H1 (cell line): ENCODE measurements at regions not wholly inside any gene's neighbourhood (a gene's known extent, or its start where the extent isn't known, plus 50 kb on each side); places are given as distances from the start of the nearest gene placed in this dataset.

Experiments
- CTCF ChIA-PET: fragments of 300-600 bp; sonication (Branson Sonifier 250); formaldehyde crosslinking; loops from one replicate; lab custom pipeline; 2021; ENCODE audit not compliant: partially characterized antibody; lab: Charles Lee
- POLR2A ChIA-PET: fragments of 300-600 bp; sonication (Branson Sonifier 250); formaldehyde crosslinking; loops from one replicate; lab custom pipeline; 2021; ENCODE audit warnings: inconsistent platforms; ENCODE audit not compliant: partially characterized antibody; lab: Charles Lee
- DNase-seq, 2 experiments: peaks; one replicate each; pipeline versions ENCODE4 v3.0.0 to v3.0.0-alpha.2; 2010 to 2022; ENCODE audit warnings: low spot score in 2 of 2, low read depth in 1 of 2, mixed read lengths in 1 of 2
- FAIRE-seq: peaks from 2 replicates; lab custom pipeline; 2011; peaks lifted over from hg19 to GRCh38; lab: Jason Lieb, UNC
- H2AFZ ChIP-seq: 2 replicates; pipeline ENCODE4 v1.8.1; 2012; ENCODE audit warnings: low read length, inconsistent platforms
- H2AK5ac ChIP-seq: 2 replicates; pipeline ENCODE4 v1.6.1; 2013; ENCODE audit warnings: low read depth, low read length
- H2BK120ac ChIP-seq: replicated peaks from 2 replicates; pipeline ENCODE3; 2013; ENCODE audit warnings: low read depth, low read length, inconsistent platforms
- H2BK12ac ChIP-seq: 2 replicates; pipeline ENCODE4 v1.6.1; 2013; ENCODE audit warnings: low read depth, low read length
- H2BK15ac ChIP-seq: 2 replicates; pipeline ENCODE4 v1.6.1; 2013; ENCODE audit warnings: low read length
- H2BK20ac ChIP-seq: 2 replicates; pipeline ENCODE4 v1.6.1; 2013; ENCODE audit warnings: low read length
- H2BK5ac ChIP-seq: 2 replicates; pipeline ENCODE4 v1.6.1; 2013; ENCODE audit warnings: low read depth, low read length
- H3K14ac ChIP-seq: 2 replicates; pipeline ENCODE4 v1.6.1; 2013; ENCODE audit warnings: inconsistent platforms; ENCODE audit not compliant: insufficient read length
- H3K18ac ChIP-seq: 2 replicates; pipeline ENCODE4 v1.6.1; 2013; ENCODE audit warnings: low read length; ENCODE audit errors: extremely low read depth
- H3K23ac ChIP-seq: 2 replicates; pipeline ENCODE4 v1.6.1; 2013; ENCODE audit warnings: inconsistent platforms; ENCODE audit not compliant: insufficient read length
- H3K23me2 ChIP-seq: 2 replicates; pipeline ENCODE4 v1.6.1; 2013; ENCODE audit warnings: low read depth, low read length
- H3K27ac ChIP-seq: 2 replicates; pipeline ENCODE4 v1.6.1; 2011; ENCODE audit warnings: low read depth, low read length, inconsistent platforms
- H3K27me3 ChIP-seq, 4 experiments: replicated peaks in 1 of 4; 1 replicate in 1 of 4; 2 replicates in 3 of 4; pipeline versions ENCODE4 v1.6.1 to v1.8.1; 2011 to 2013; ENCODE audit warnings: low read length in 3 of 4, mild to moderate bottlenecking in 3 of 4, inconsistent platforms in 2 of 4, mixed read lengths in 2 of 4, moderate library complexity in 1 of 4; ENCODE audit not compliant: control insufficient read depth in 3 of 4, insufficient read depth in 3 of 4; ENCODE audit errors: extremely low read depth in 1 of 4
- H3K36me3 ChIP-seq, 4 experiments: 2 replicates each; pipeline versions ENCODE4 v1.6.1 to v1.8.1; 2011 to 2013; ENCODE audit warnings: mild to moderate bottlenecking in 4 of 4, low read length in 3 of 4, moderate library complexity in 2 of 4, control low read depth in 1 of 4, inconsistent platforms in 1 of 4; ENCODE audit not compliant: insufficient read depth in 4 of 4, control insufficient read depth in 2 of 4
- H3K4ac ChIP-seq: replicated peaks from 2 replicates; pipeline ENCODE3; 2013; ENCODE audit warnings: low read length, low read depth, mixed read lengths, inconsistent platforms; ENCODE audit not compliant: insufficient read length
- H3K4me1 ChIP-seq, 4 experiments: replicated peaks in 1 of 4; 1 replicate in 1 of 4; 2 replicates in 3 of 4; pipeline versions ENCODE4 v1.6.1 to v1.8.1; 2011 to 2013; ENCODE audit warnings: low read length in 3 of 4, inconsistent platforms in 2 of 4, mixed read lengths in 1 of 4; ENCODE audit not compliant: insufficient read depth in 4 of 4, control insufficient read depth in 3 of 4
- H3K4me2 ChIP-seq, 2 experiments: 2 replicates each; pipeline versions ENCODE4 v1.6.1 to v1.8.1; 2011 to 2013; ENCODE audit warnings: low read depth in 2 of 2, low read length in 2 of 2, control low read depth in 1 of 2, inconsistent platforms in 1 of 2, mild to moderate bottlenecking in 1 of 2; ENCODE audit not compliant: insufficient read depth in 1 of 2
- H3K4me3 ChIP-seq, 4 experiments: fragments of 200-600, 300-600 bp in 1 of 4; sonication (generic), shearing (Covaris generic), sonication (Bioruptor Twin) in 1 of 4; 2 replicates each; pipeline versions ENCODE4 v1.5.1 to v1.8.1; 2011 to 2016; ENCODE audit warnings: low read length in 4 of 4, low read depth in 3 of 4, control low read depth in 2 of 4, inconsistent platforms in 2 of 4, mild to moderate bottlenecking in 2 of 4, mixed read lengths in 1 of 4, moderate library complexity in 1 of 4; ENCODE audit not compliant: insufficient read depth in 2 of 4; ENCODE audit errors: extremely low read depth in 1 of 4
- H3K56ac ChIP-seq: replicated peaks from 2 replicates; pipeline ENCODE3; 2013; ENCODE audit warnings: low read depth, mild to moderate bottlenecking, mixed read lengths, low read length, inconsistent platforms; ENCODE audit not compliant: insufficient read length
- H3K79me1 ChIP-seq: 2 replicates; pipeline ENCODE4 v1.6.1; 2013; ENCODE audit warnings: low read depth, low read length, control low read depth
- H3K79me2 ChIP-seq, 2 experiments: 2 replicates each; pipeline versions ENCODE4 v1.6.1 to v1.8.1; 2012 to 2013; ENCODE audit warnings: low read length in 2 of 2, mild to moderate bottlenecking in 2 of 2, inconsistent platforms in 1 of 2; ENCODE audit not compliant: insufficient read depth in 2 of 2, control insufficient read depth in 1 of 2
- H3K9ac ChIP-seq, 4 experiments: replicated peaks in 1 of 4; 1 replicate in 1 of 4; 2 replicates in 3 of 4; pipeline versions ENCODE4 v1.6.1 to v1.8.1; 2011 to 2013; ENCODE audit warnings: low read depth in 3 of 4, low read length in 3 of 4, control low read depth in 2 of 4, mild to moderate bottlenecking in 2 of 4, moderate library complexity in 2 of 4, inconsistent platforms in 1 of 4; ENCODE audit errors: extremely low read depth in 1 of 4
- H3K9me3 ChIP-seq, 2 experiments: 2 replicates each; pipeline versions ENCODE4 v1.6.1 to v1.8.1; 2012 to 2013; ENCODE audit warnings: mild to moderate bottlenecking in 2 of 2, moderate library complexity in 2 of 2, control low read depth in 1 of 2, inconsistent platforms in 1 of 2, low read depth in 1 of 2, low read length in 1 of 2, mixed read lengths in 1 of 2; ENCODE audit not compliant: insufficient read depth in 2 of 2
- H4K20me1 ChIP-seq, 2 experiments: replicated peaks in 1 of 2; 2 replicates each; pipeline versions ENCODE3 to v1.8.1; 2011 to 2013; ENCODE audit warnings: inconsistent platforms in 2 of 2, low read length in 2 of 2, mild to moderate bottlenecking in 1 of 2; ENCODE audit not compliant: insufficient read depth in 2 of 2, control insufficient read depth in 1 of 2
- H4K5ac ChIP-seq: 2 replicates; pipeline ENCODE4 v1.6.1; 2013; ENCODE audit warnings: low read length, low read depth, mixed read lengths, inconsistent platforms; ENCODE audit not compliant: insufficient read length
- H4K8ac ChIP-seq: 2 replicates; pipeline ENCODE4 v1.8.0; 2013; ENCODE audit warnings: mild to moderate bottlenecking, moderate library complexity, low read length, inconsistent platforms; ENCODE audit not compliant: insufficient read depth; ENCODE audit errors: extremely low read depth
- H4K91ac ChIP-seq: replicated peaks from 2 replicates; pipeline ENCODE3; 2013; ENCODE audit warnings: low read length, mixed read lengths, inconsistent platforms; ENCODE audit not compliant: insufficient read length
- CTBP2 ChIP-seq: IDR thresholded peaks from 2 replicates; pipeline ENCODE4 v1.7.0; 2011; ENCODE audit warnings: borderline replicate concordance, mild to moderate bottlenecking, moderate library complexity, mixed read lengths, low read length; ENCODE audit not compliant: insufficient read depth, insufficient read length
- EZH2 ChIP-seq: fragments of 200-600 bp; sonication (generic); IDR thresholded peaks from 2 replicates; pipeline ENCODE4 v1.7.1; 2012; ENCODE audit warnings: low read depth, mild to moderate bottlenecking, moderate library complexity, low read length, inconsistent platforms; ENCODE audit not compliant: severe bottlenecking
- PHF8 ChIP-seq: fragments of 200-600 bp; sonication (generic); conservative IDR thresholded peaks from 2 replicates; pipeline ENCODE4 v1.7.1; 2012; ENCODE audit warnings: low read depth, mild to moderate bottlenecking, inconsistent platforms, low read length, moderate library complexity
- TAF1 ChIP-seq: IDR thresholded peaks from 2 replicates; pipeline ENCODE4 v1.6.1; 2011; ENCODE audit warnings: mild to moderate bottlenecking, low read depth, low read length
- WGBS, 2 experiments: shearing (Covaris generic) in 1 of 2; methylation state at CpG; one replicate each; pipeline versions ENCODE4 v1.1.6 to v1.1.7; 2013 to 2015; ENCODE audit warnings: low lambda C conversion rate in 2 of 2, mixed read lengths in 2 of 2, inconsistent platforms in 1 of 2, low coverage in 1 of 2, missing lambda C conversion rate in 1 of 2; ENCODE audit not compliant: insufficient replicate concordance in 2 of 2, insufficient coverage in 1 of 2, insufficient read length in 1 of 2; ENCODE audit errors: extremely low coverage in 1 of 2, missing lambda C conversion rate in 1 of 2; 5-methylcytosine and 5-hydroxymethylcytosine counted together

DNA sequence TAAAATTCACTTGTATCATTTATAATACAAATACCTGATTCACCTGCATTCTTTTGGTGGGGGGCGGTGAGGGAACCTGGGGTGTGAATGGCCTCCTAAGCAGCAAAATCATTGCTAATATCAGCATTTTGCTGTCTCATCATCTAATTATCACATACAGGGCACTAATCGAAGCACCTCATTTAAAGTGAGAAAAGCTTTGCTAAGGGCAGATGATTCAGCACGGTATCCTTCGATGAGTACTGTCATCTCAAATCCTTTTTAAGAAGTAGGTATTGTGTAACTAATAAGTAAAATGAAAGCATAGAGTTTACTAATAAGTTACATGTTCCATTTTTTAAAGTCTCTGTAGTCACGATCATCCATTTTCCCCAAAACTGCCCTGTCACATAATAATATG lies 278.1 kb upstream of the SOX5 start:
- H2AFZ ChIP-seq, result no peak overlapping the region
- peaks cover 0 to 8% (median 5%) of the 10 kb centered on the region in 4 experiments; a peak in 3 of 7 replicates for H3K4me1 ChIP-seq
- no peaks in the 10 kb centered on the region for H3K9me3 ChIP-seq
- H2BK12ac ChIP-seq, result no peak overlapping the region
- no peaks in the 10 kb centered on the region for H4K20me1 ChIP-seq
- H3K23me2 ChIP-seq, result no peaks in the 10 kb centered on the region; the same call in 1 of the 2 replicates
- H3K9ac ChIP-seq, result no peak overlapping the region
- no peaks in the 10 kb centered on the region for H3K27me3 ChIP-seq
- CTCF ChIA-PET, result interaction anchor here (0.9 kb wide), 2 partner anchors 11 to 551 kb away, joined by 3 read pairs; no protein-coding TSS in a partner anchor
- no peak overlapping the region for H2BK15ac ChIP-seq
- no peaks in the 10 kb centered on the region for H3K79me2 ChIP-seq
- H3K4me3 ChIP-seq, result no peak overlapping the region
- POLR2A ChIA-PET, result interaction anchor here (1.7 kb wide), 1 partner anchor 11 kb away, joined by 5 read pairs; no protein-coding TSS in a partner anchor
- H3K4me2 ChIP-seq, result no peak overlapping the region
- H2AK5ac ChIP-seq, result no peak overlapping the region
- H4K5ac ChIP-seq, result no peak overlapping the region
- H4K91ac ChIP-seq, result no peak overlapping the region
- H3K79me1 ChIP-seq, result no peaks in the 10 kb centered on the region
- no peaks in the 10 kb centered on the region; a peak in 1 of 8 replicates for H3K36me3 ChIP-seq
- no peak overlapping the region for H3K23ac ChIP-seq
- no peak overlapping the region for H3K56ac ChIP-seq
- H3K14ac ChIP-seq, result no peak overlapping the region
- TF ChIP-seq TAF1 (no peak), CTBP2 (no peak), PHF8 (no peak), EZH2 (no peak)
- TF ChIP-seq, all 59 proteins: peak for 0
- no peak for FAIRE-seq
- whole genome bisulfite sequencing, 2 experiments, result 90% methylated on average over 5 of the region's 5 CpGs; no CpG with 5 or more reads in 1 of the 2 experiments
- H2BK5ac ChIP-seq, result no peak overlapping the region
- H3K27ac ChIP-seq, result no peak overlapping the region
- DNase-seq, result no peak
- H2BK20ac ChIP-seq, result no peak overlapping the region
- H4K8ac ChIP-seq, result no peak overlapping the region
- no peak overlapping the region for H3K4ac ChIP-seq
- no peak overlapping the region for H3K18ac ChIP-seq
- no peak overlapping the region for H2BK120ac ChIP-seq
